ENCODE measurements at regions not wholly inside any gene's neighbourhood (a gene's known extent, or its start where the extent isn't known, plus 50 kb on each side); places are given as distances from the start of the nearest gene placed in this dataset.

DNA sequence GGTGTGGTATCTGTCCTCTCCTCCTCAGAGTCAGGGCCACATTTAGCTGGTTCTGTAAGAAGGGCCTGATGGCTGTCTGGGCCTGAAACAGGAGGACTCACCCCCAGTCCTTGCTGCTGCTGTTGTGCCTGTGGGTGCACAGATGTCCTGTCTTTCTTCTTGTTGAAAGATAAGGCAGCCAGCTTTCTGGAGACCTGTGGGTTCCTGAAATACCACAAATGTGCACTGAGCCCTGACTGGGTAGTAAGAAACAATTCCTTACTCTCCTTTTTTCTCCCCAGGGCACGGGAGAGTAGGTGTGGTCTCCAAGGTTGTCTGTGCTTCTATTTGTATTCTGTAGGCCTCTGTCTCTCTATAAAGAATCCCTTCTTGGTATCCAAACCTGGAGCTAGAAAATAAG is 96.2 kb upstream of the DLX2 start:
- no peaks in the 10 kb centered on the region for H3K4me1 ChIP-seq (ENCODE audit: control insufficient read depth in 1 of 2, insufficient read depth in 2 of 2, low read length in 2 of 2)
- TF ChIP-seq SRF (IDR thresholded peaks at IDR 0.05; ENCODE audit: low read depth) (no peak), TCF7L2 (IDR thresholded peaks at IDR 0.05; ENCODE audit: borderline replicate concordance, extremely low read depth, insufficient read depth, insufficient read length) (no peak), ELF1 (IDR thresholded peaks at IDR 0.05; ENCODE audit: borderline replicate concordance, low read depth) (no peak), YY1 (IDR thresholded peaks at IDR 0.05; ENCODE audit: extremely low read depth, insufficient replicate concordance, low read depth, low read length) (no peak), POLR2AphosphoS5 (IDR thresholded peaks at IDR 0.05; ENCODE audit: low read depth, low read length) (no peak), EZH2 (IDR thresholded peaks at IDR 0.05) (no peak), SP1 (IDR thresholded peaks at IDR 0.05; ENCODE audit: low read depth) (no peak), JUND (IDR thresholded peaks at IDR 0.05) (no peak), POLR2A (IDR thresholded peaks at IDR 0.05; ENCODE audit: borderline replicate concordance, extremely low read depth, insufficient read depth, insufficient read length) (no peak), EZH2phosphoT487 (IDR thresholded peaks at IDR 0.05; ENCODE audit: borderline replicate concordance) (no peak), FOSL1 (IDR thresholded peaks at IDR 0.05; ENCODE audit: low read depth) (no peak), RAD21 (IDR thresholded peaks at IDR 0.05; ENCODE audit: low read depth) (no peak), ZFX (IDR thresholded peaks at IDR 0.05) (no peak), ZNF274 (IDR thresholded peaks at IDR 0.05; ENCODE audit: low read depth, low read length) (no peak), SIN3A (IDR thresholded peaks at IDR 0.05; ENCODE audit: low read depth) (no peak)
- TF ChIP-seq, protein P1, sequence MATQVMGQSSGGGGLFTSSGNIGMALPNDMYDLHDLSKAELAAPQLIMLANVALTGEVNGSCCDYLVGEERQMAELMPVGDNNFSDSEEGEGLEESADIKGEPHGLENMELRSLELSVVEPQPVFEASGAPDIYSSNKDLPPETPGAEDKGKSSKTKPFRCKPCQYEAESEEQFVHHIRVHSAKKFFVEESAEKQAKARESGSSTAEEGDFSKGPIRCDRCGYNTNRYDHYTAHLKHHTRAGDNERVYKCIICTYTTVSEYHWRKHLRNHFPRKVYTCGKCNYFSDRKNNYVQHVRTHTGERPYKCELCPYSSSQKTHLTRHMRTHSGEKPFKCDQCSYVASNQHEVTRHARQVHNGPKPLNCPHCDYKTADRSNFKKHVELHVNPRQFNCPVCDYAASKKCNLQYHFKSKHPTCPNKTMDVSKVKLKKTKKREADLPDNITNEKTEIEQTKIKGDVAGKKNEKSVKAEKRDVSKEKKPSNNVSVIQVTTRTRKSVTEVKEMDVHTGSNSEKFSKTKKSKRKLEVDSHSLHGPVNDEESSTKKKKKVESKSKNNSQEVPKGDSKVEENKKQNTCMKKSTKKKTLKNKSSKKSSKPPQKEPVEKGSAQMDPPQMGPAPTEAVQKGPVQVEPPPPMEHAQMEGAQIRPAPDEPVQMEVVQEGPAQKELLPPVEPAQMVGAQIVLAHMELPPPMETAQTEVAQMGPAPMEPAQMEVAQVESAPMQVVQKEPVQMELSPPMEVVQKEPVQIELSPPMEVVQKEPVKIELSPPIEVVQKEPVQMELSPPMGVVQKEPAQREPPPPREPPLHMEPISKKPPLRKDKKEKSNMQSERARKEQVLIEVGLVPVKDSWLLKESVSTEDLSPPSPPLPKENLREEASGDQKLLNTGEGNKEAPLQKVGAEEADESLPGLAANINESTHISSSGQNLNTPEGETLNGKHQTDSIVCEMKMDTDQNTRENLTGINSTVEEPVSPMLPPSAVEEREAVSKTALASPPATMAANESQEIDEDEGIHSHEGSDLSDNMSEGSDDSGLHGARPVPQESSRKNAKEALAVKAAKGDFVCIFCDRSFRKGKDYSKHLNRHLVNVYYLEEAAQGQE (IDR thresholded peaks at IDR 0.05; ENCODE audit: low read depth) = no peak
- TF ChIP-seq, protein P2, sequence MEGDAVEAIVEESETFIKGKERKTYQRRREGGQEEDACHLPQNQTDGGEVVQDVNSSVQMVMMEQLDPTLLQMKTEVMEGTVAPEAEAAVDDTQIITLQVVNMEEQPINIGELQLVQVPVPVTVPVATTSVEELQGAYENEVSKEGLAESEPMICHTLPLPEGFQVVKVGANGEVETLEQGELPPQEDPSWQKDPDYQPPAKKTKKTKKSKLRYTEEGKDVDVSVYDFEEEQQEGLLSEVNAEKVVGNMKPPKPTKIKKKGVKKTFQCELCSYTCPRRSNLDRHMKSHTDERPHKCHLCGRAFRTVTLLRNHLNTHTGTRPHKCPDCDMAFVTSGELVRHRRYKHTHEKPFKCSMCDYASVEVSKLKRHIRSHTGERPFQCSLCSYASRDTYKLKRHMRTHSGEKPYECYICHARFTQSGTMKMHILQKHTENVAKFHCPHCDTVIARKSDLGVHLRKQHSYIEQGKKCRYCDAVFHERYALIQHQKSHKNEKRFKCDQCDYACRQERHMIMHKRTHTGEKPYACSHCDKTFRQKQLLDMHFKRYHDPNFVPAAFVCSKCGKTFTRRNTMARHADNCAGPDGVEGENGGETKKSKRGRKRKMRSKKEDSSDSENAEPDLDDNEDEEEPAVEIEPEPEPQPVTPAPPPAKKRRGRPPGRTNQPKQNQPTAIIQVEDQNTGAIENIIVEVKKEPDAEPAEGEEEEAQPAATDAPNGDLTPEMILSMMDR (IDR thresholded peaks at IDR 0.05 in 2 of 3, conservative IDR thresholded peaks at IDR 0.05 in 1 of 3; ENCODE audit: borderline replicate concordance in 1 of 3, insufficient read depth in 1 of 3, low read depth in 2 of 3, low read length in 2 of 3) = no peak
- TF ChIP-seq, protein P3, sequence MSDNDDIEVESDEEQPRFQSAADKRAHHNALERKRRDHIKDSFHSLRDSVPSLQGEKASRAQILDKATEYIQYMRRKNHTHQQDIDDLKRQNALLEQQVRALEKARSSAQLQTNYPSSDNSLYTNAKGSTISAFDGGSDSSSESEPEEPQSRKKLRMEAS (IDR thresholded peaks at IDR 0.05) = no peak
- TF ChIP-seq, protein P4, sequence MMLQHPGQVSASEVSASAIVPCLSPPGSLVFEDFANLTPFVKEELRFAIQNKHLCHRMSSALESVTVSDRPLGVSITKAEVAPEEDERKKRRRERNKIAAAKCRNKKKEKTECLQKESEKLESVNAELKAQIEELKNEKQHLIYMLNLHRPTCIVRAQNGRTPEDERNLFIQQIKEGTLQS (IDR thresholded peaks at IDR 0.05) = no peak
- TF ChIP-seq, protein P5, sequence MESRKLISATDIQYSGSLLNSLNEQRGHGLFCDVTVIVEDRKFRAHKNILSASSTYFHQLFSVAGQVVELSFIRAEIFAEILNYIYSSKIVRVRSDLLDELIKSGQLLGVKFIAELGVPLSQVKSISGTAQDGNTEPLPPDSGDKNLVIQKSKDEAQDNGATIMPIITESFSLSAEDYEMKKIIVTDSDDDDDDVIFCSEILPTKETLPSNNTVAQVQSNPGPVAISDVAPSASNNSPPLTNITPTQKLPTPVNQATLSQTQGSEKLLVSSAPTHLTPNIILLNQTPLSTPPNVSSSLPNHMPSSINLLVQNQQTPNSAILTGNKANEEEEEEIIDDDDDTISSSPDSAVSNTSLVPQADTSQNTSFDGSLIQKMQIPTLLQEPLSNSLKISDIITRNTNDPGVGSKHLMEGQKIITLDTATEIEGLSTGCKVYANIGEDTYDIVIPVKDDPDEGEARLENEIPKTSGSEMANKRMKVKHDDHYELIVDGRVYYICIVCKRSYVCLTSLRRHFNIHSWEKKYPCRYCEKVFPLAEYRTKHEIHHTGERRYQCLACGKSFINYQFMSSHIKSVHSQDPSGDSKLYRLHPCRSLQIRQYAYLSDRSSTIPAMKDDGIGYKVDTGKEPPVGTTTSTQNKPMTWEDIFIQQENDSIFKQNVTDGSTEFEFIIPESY (IDR thresholded peaks at IDR 0.05; ENCODE audit: extremely low read depth, insufficient replicate concordance, low read length) = no peak
- ChIA-PET CTCF (no interaction called here), RAD21 (ENCODE audit: low non-redundant PET in 1 of 2, low total read pairs in 2 of 2, uncharacterized antibody in 2 of 2, unreplicated experiment in 2 of 2) (no interaction called here), POLR2A (no interaction called here)
- no peaks in the 10 kb centered on the region for H3K27me3 ChIP-seq (ENCODE audit: insufficient read depth, low read length)
- no peaks in the 10 kb centered on the region for H3K79me2 ChIP-seq (ENCODE audit: insufficient read depth, low read length)
- intact Hi-C loops (cut with micrococcal nuclease) = no loop called here
- H3K27ac ChIP-seq (ENCODE audit: low read depth, low read length) = no peak overlapping the region
- peaks cover 8 to 16% of the 10 kb centered on the region in 2 experiments; a peak in 3 of 4 replicates for H3K9me3 ChIP-seq (ENCODE audit: control insufficient read depth in 1 of 2, insufficient read depth in 1 of 2, low read depth in 1 of 2, low read length in 2 of 2)
- H2AFZ ChIP-seq (ENCODE audit: low read depth, low read length, poor library complexity, severe bottlenecking) = no peak overlapping the region
- ATAC-seq (no peak), DNase-seq (ENCODE audit: low read depth, low spot score) (no peak)
- no peaks in the 10 kb centered on the region for H3K36me3 ChIP-seq (ENCODE audit: control insufficient read depth in 1 of 2, insufficient read depth in 2 of 2, low read length in 2 of 2)
- no peaks in the 10 kb centered on the region for H3K9me2 ChIP-seq (ENCODE audit: insufficient read depth)
- H4K20me1 ChIP-seq (ENCODE audit: insufficient read depth) = no peaks in the 10 kb centered on the region
- H3K9ac ChIP-seq (ENCODE audit: low read length) = no peak overlapping the region
- no peak overlapping the region for H3K4me2 ChIP-seq (ENCODE audit: low read length)
- H3K4me3 ChIP-seq (replicated peaks in 1 of 2; ENCODE audit: low read depth in 1 of 2, low read length in 2 of 2) = no peak overlapping the region
- no TSS peak for BruUV-seq (replicated peaks)

All from HCT116 (cell line).